ENCODE measurements at regions not wholly inside any gene's neighbourhood (a gene's known extent, or its start where the extent isn't known, plus 50 kb on each side); places are given as distances from the start of the nearest gene placed in this dataset.

DNA sequence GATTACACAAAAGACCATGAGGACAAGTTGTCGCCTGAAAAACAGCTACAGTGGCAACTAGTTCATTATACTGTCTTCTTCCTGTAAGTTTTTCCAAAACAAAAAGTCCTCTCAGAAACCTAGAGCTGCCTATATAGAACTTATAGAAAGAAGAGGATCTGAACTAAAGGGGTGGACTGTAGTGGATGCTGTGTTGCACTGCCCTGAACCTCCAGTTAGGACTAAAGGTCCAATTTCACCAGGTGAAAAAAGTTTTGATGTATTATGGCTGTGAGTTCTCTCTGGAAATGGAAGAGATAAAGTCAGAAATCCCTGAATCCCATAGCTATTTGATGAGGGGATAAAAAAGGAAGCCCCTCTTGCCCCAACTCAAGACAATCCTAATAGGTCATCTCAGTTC is 56.6 kb upstream of the TSHZ2 start:
- TF ChIP-seq, protein P1, sequence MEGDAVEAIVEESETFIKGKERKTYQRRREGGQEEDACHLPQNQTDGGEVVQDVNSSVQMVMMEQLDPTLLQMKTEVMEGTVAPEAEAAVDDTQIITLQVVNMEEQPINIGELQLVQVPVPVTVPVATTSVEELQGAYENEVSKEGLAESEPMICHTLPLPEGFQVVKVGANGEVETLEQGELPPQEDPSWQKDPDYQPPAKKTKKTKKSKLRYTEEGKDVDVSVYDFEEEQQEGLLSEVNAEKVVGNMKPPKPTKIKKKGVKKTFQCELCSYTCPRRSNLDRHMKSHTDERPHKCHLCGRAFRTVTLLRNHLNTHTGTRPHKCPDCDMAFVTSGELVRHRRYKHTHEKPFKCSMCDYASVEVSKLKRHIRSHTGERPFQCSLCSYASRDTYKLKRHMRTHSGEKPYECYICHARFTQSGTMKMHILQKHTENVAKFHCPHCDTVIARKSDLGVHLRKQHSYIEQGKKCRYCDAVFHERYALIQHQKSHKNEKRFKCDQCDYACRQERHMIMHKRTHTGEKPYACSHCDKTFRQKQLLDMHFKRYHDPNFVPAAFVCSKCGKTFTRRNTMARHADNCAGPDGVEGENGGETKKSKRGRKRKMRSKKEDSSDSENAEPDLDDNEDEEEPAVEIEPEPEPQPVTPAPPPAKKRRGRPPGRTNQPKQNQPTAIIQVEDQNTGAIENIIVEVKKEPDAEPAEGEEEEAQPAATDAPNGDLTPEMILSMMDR (IDR thresholded peaks at IDR 0.05), result no peak
- TF ChIP-seq POLR2A (IDR thresholded peaks at IDR 0.05) (no peak), POLR2AphosphoS5 (IDR thresholded peaks at IDR 0.05) (no peak)

All from prostate gland (tissue), 2 donors.